SU-DHL-6 (cell line): ENCODE measurements at regions not wholly inside any gene's neighbourhood (a gene's known extent, or its start where the extent isn't known, plus 50 kb on each side); places are given as distances from the start of the nearest gene placed in this dataset.

ENCODE experiments used
- H2AFZ ChIP-seq: fragments of 200-600 bp; sonication (generic); 2 replicates; pipeline ENCODE4 v1.6.1; 2014; ENCODE audit warnings: low read depth, mild to moderate bottlenecking, moderate library complexity, mixed read lengths, antibody characterized with exemption, low read length; ENCODE audit not compliant: severe bottlenecking
- H3F3A ChIP-seq: fragments of 200-600 bp; shearing (Covaris generic); 2 replicates; pipeline ENCODE4 v1.6.0; 2016; ENCODE audit warnings: antibody characterized with exemption, mild to moderate bottlenecking; ENCODE audit not compliant: insufficient read depth
- H3K27ac ChIP-seq: fragments of 200-600 bp; sonication (generic); 2 replicates; pipeline ENCODE4 v1.5.1; 2016; ENCODE audit warnings: low read depth, mild to moderate bottlenecking, low read length, moderate library complexity, mixed read lengths
- H3K27me3 ChIP-seq: fragments of 200-600 bp; sonication (generic), shearing (Covaris generic); 2 replicates; pipeline ENCODE4 v1.6.0; 2014; ENCODE audit warnings: mild to moderate bottlenecking, low read length
- H3K36me3 ChIP-seq: fragments of 200-600 bp; sonication (generic); 2 replicates; pipeline ENCODE4 v1.6.1; 2014; ENCODE audit warnings: mild to moderate bottlenecking, low read length, mixed read lengths
- H3K4me2 ChIP-seq: fragments of 300-600, 200-600 bp; shearing (Covaris generic), sonication (generic); 2 replicates; pipeline ENCODE4 v1.6.0; 2014; ENCODE audit warnings: low read length, low read depth, mild to moderate bottlenecking; ENCODE audit not compliant: poor library complexity, severe bottlenecking
- H3K4me3 ChIP-seq: fragments of 200-600 bp; sonication (generic); 2 replicates; pipeline ENCODE4 v1.5.1; 2014; ENCODE audit warnings: antibody characterized with exemption, low read length, mild to moderate bottlenecking, mixed read lengths; ENCODE audit not compliant: insufficient read depth, poor library complexity, severe bottlenecking
- H3K79me2 ChIP-seq: fragments of 200-600 bp; sonication (generic); 2 replicates; pipeline ENCODE4 v1.6.1; 2014; ENCODE audit warnings: mild to moderate bottlenecking, low read length, moderate library complexity; ENCODE audit not compliant: insufficient read depth
- H3K9ac ChIP-seq: fragments of 200-600 bp; sonication (generic); 2 replicates; pipeline ENCODE4 v1.7.0; 2014; ENCODE audit warnings: mild to moderate bottlenecking, low read length
- H3K9me2 ChIP-seq: fragments of 200-600 bp; sonication (generic); replicated peaks from 2 replicates; pipeline ENCODE4 v1.6.1; 2014; ENCODE audit warnings: low read length; ENCODE audit not compliant: insufficient read depth
- H3K9me3 ChIP-seq: fragments of 200-600 bp; sonication (generic); 2 replicates; pipeline ENCODE4 v1.6.1; 2014; ENCODE audit warnings: low read length, mixed read lengths; ENCODE audit not compliant: insufficient read depth
- H4K20me1 ChIP-seq: fragments of 200-600 bp; sonication (generic); 2 replicates; pipeline ENCODE4 v1.6.1; 2014; ENCODE audit warnings: low read depth, mild to moderate bottlenecking, antibody characterized with exemption, low read length, moderate library complexity, mixed read lengths
- CTCF ChIP-seq: fragments of 200-600 bp; sonication (generic); IDR thresholded peaks from one replicate; pipeline ENCODE4 v1.5.1; 2017; ENCODE audit warnings: antibody characterized with exemption, mild to moderate bottlenecking, low read length, moderate library complexity; ENCODE audit not compliant: insufficient read depth, poor library complexity, severe bottlenecking
- EZH2phosphoT487 ChIP-seq: fragments of 200-600 bp; sonication (generic), shearing (Covaris generic); conservative IDR thresholded peaks from 2 replicates; pipeline ENCODE4 v1.6.1; 2018; ENCODE audit warnings: mild to moderate bottlenecking, antibody characterized with exemption, low read length, moderate library complexity, mixed read lengths

GRCh38 chr17:36723459-36724025, 122.2 kb downstream of the MRM1 start:
- H3K9me3 ChIP-seq: no peaks in the 10 kb centered on the region
- no peak overlapping the region for H3K4me3 ChIP-seq
- no peaks in the 10 kb centered on the region for H3F3A ChIP-seq
- H3K27me3 ChIP-seq: no peaks in the 10 kb centered on the region
- H3K27ac ChIP-seq: no peak overlapping the region
- H3K9ac ChIP-seq: no peak overlapping the region
- no peak overlapping the region for H2AFZ ChIP-seq
- H3K9me2 ChIP-seq: no peaks in the 10 kb centered on the region
- H3K36me3 ChIP-seq: no peaks in the 10 kb centered on the region
- H4K20me1 ChIP-seq: no peaks in the 10 kb centered on the region
- no peak overlapping the region for H3K4me2 ChIP-seq
- H3K79me2 ChIP-seq: no peaks in the 10 kb centered on the region
- no peak for TF ChIP-seq CTCF
- TF ChIP-seq EZH2phosphoT487: no peak

DNA sequence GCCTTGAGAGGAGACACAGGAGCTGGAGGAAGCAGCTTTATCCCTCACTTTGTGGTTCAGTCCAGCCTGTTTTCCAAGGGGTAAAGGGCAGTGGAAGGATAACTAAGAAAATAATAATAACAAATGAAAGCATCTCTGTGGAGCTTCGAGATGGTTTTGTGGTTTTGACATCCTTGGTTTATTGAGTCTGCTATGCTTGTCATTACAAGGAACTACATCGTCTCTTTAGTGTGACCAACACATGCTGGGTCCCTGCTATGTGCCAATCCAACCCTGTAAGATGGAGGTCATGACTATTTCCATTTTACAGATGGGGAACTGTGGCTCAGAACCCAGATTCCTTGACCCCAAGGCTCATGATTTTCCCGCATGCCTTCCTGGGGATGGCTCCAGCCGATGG, 124.8 kb downstream of the MRM1 start:
- Histone ChIP-seq H3K79me2 (no peaks in the 10 kb centered on the region), H3K36me3 (no peaks in the 10 kb centered on the region), H3K4me2 (no peak overlapping the region), H3K27ac (no peak overlapping the region), H3K9me2 (no peaks in the 10 kb centered on the region), H2AFZ (no peak overlapping the region), H3K4me3 (no peak overlapping the region), H3K27me3 (no peaks in the 10 kb centered on the region), H3F3A (no peaks in the 10 kb centered on the region), H4K20me1 (no peaks in the 10 kb centered on the region), H3K9me3 (no peaks in the 10 kb centered on the region), H3K9ac (no peak overlapping the region)
- TF ChIP-seq CTCF: no peak
- no peak for TF ChIP-seq EZH2phosphoT487

DNA sequence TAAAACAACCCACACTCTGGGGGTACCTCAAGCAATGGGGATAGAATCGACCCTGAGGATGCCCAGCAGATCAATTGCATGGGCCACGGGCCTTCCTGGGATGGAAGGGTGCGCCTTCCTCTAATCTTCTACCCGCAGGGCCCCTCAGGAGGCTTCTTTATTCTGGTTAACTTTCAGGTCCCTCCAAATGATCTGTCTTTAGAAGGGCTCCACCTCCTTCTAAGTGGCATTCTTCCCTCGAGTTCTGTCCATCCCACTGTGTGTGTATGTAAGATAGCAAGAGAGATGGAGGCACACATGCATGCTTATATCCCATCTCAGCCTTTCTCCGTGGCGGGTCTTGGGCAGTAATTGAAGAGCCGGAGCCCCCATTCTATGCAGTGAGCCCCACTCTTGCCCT, 125.7 kb downstream of the MRM1 start:
- Histone ChIP-seq H3K9me2 (no peaks in the 10 kb centered on the region), H2AFZ (no peak overlapping the region), H3K4me3 (no peak overlapping the region), H3K79me2 (no peaks in the 10 kb centered on the region), H3K36me3 (no peaks in the 10 kb centered on the region), H3K27me3 (no peaks in the 10 kb centered on the region), H3K9ac (no peak overlapping the region), H4K20me1 (no peaks in the 10 kb centered on the region), H3F3A (no peaks in the 10 kb centered on the region), H3K9me3 (no peaks in the 10 kb centered on the region), H3K27ac (no peak overlapping the region), H3K4me2 (no peak overlapping the region)
- TF ChIP-seq EZH2phosphoT487: no peak
- no peak for TF ChIP-seq CTCF
